ENCODE measurements at regions not wholly inside any gene's neighbourhood (a gene's known extent, or its start where the extent isn't known, plus 50 kb on each side); places are given as distances from the start of the nearest gene placed in this dataset.

GRCh38 chr15:69805248-69805953, 292.3 kb downstream of the TLE3 start:
- TF ChIP-seq CTCF (IDR thresholded peaks at IDR 0.05) (no peak), ZNF138 (CRISPR knock-in tag; conservative IDR thresholded peaks at IDR 0.05) (no peak), USF1 (CRISPR knock-in tag; IDR thresholded peaks at IDR 0.05) (no peak), CREB1 (CRISPR knock-in tag; IDR thresholded peaks at IDR 0.05) (no peak), E2F1 (CRISPR knock-in tag; IDR thresholded peaks at IDR 0.05) (no peak), CBFB (CRISPR knock-in tag; IDR thresholded peaks at IDR 0.05; ENCODE audit: low read depth) (no peak), IRF1 (CRISPR knock-in tag; IDR thresholded peaks at IDR 0.05) (no peak)

Measured in WTC11 (cell line).